ENCODE measurements at regions not wholly inside any gene's neighbourhood (a gene's known extent, or its start where the extent isn't known, plus 50 kb on each side); places are given as distances from the start of the nearest gene placed in this dataset.

DNA sequence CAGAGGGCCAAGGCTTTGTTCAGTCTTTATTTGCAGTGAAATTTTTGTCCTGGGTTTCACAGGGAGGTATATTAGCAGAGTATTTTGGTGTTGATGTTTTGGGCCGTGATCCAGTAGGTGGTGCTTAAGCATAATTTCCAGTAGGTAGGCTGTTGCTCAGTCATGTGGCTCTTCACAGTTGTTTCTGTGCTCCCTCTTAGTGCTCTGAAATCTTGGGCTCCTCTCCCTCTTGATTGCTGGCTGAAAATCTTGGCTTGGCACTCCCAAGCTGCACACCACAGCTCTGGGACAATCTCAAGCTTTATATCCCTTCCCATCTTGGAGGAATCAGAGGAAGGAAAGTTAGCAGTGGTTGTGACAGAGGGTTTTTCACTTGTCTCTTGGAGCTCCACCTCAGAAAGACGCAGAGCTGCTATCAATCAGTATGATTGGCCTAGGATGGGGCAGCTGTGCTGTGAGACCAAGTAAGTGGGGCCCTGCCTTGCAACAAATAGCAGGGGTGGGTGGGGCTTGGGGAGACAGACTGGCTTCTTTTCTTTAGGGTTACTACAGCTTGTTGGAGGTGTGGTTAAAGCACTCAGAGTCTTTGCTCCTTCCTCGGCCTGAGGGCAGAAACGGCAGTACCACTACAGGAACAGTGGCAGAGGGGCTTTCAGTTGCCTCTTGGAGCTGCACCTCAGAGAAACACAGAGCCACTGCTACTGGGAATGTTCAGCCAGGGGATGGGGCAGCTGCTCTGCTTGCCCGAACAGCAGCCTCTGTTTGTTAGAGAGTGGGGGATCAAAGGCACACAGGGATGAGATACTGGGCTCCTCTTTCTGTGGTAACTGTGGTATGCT is 627.0 kb downstream of the SI start:
- DNase-seq (no peak), ATAC-seq (ENCODE audit: low read depth in 2 of 2) (no peak)
- Histone ChIP-seq H3K27me3 (ENCODE audit: control insufficient read depth, insufficient read depth, low read length) (no peaks in the 10 kb centered on the region), H3K36me3 (ENCODE audit: control insufficient read depth, insufficient read depth, low read length) (no peaks in the 10 kb centered on the region), H3K9me3 (ENCODE audit: control insufficient read depth in 2 of 2, low read length in 2 of 2) (peaks cover 0 to 4% of the 10 kb centered on the region in 2 experiments), H3K4me1 (ENCODE audit: control insufficient read depth, insufficient read depth, low read length, poor library complexity, severe bottlenecking) (no peaks in the 10 kb centered on the region), H3K27ac (ENCODE audit: insufficient read depth, low read length, poor library complexity, severe bottlenecking) (no peak overlapping the region), H3K4me3 (ENCODE audit: low read depth, low read length) (no peak overlapping the region)
- no peaks in the 10 kb centered on the region for H3K36me3 Mint-ChIP-seq
- H3K4me3 Mint-ChIP-seq, result no peak overlapping the region
- peaks cover 7 to 35% (median 15%) of the 10 kb centered on the region in 7 donors for H3K9me3 Mint-ChIP-seq
- peaks cover 0 to 5% (median 0%) of the 10 kb centered on the region in 4 donors for H3K4me1 Mint-ChIP-seq
- H3K27me3 Mint-ChIP-seq, result no peaks in the 10 kb centered on the region
- no peak overlapping the region for H3K27ac Mint-ChIP-seq

DNA sequence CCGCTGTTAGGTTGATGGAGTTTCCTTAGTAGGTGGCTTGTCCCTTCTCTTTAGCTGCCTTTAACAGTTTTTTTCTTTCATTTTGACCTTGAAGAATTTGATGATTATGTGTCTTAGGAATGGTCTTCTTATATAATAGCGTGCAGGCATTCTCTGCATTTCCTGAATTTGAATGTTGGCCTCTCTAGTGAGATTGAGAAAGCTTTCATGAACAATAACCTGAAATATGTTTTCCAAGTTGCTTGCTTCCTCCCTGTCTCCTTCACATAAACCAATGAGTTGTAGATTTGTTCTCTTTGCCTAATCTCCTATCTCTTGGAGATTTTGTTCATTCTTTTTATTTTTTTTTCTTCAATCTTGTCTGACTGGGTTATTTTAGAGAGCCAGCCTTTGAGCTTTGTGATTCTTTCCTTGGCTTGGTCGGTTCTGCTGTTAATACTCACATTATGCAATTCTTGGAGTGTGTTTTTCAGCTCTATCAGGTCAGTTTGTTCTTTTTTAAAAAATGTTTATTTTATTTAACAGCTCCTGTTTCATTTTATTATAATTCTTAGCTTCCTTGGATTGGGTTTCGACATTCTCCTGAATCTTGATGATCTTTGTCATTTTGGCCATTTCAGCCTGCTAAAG is 627.9 kb downstream of the SI start:
- no peak overlapping the region for H3K27ac ChIP-seq (ENCODE audit: insufficient read depth, low read length, poor library complexity, severe bottlenecking)
- Mint-ChIP-seq H3K9me3 (peaks cover 10 to 39% (median 15%) of the 10 kb centered on the region in 7 donors), H3K4me1 (peaks cover 0 to 5% (median 0%) of the 10 kb centered on the region in 4 donors), H3K27me3 (no peaks in the 10 kb centered on the region), H3K27ac (no peak overlapping the region), H3K36me3 (no peaks in the 10 kb centered on the region), H3K4me3 (no peak overlapping the region)
- DNase-seq, result no peak
- peaks cover 0 to 4% of the 10 kb centered on the region in 2 experiments for H3K9me3 ChIP-seq (ENCODE audit: control insufficient read depth in 2 of 2, low read length in 2 of 2)
- no peaks in the 10 kb centered on the region for H3K27me3 ChIP-seq (ENCODE audit: control insufficient read depth, insufficient read depth, low read length)
- ATAC-seq (ENCODE audit: low read depth in 2 of 2), result no peak
- no peak overlapping the region for H3K4me3 ChIP-seq (ENCODE audit: low read depth, low read length)
- H3K36me3 ChIP-seq (ENCODE audit: control insufficient read depth, insufficient read depth, low read length), result no peaks in the 10 kb centered on the region
- H3K4me1 ChIP-seq (ENCODE audit: control insufficient read depth, insufficient read depth, low read length, poor library complexity, severe bottlenecking), result no peaks in the 10 kb centered on the region

DNA sequence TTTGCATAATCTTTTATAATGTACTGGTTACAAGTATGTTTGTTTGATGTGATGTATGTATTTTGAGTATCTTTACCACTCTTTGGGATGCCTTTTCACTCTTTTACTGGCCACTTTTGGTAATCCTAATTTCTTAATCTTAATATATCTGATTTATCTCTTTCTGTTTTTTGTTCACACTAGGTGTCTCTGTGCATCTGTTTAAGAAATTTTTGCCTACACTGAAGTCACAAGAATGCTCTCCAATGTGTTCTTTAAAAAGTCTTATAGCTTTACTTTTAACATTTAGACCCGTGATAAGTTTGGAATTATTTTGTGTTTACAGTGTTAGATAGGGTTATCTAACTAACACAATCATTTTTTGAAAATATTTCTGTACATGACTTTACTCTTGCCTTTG is 659.1 kb downstream of the SI start:
- no peak overlapping the region for H3K27ac ChIP-seq (ENCODE audit: insufficient read depth, low read length, poor library complexity, severe bottlenecking)
- Mint-ChIP-seq H3K27me3 (no peaks in the 10 kb centered on the region), H3K27ac (no peak overlapping the region), H3K9me3 (peaks cover 0 to 15% (median 11%) of the 10 kb centered on the region in 7 donors), H3K4me3 (no peak overlapping the region), H3K4me1 (no peaks in the 10 kb centered on the region), H3K36me3 (no peaks in the 10 kb centered on the region)
- no peak overlapping the region for H3K4me3 ChIP-seq (ENCODE audit: low read depth, low read length)
- peaks cover 0 to 4% of the 10 kb centered on the region in 2 experiments for H3K9me3 ChIP-seq (ENCODE audit: control insufficient read depth in 2 of 2, low read length in 2 of 2)
- ATAC-seq (ENCODE audit: low read depth in 2 of 2) (no peak), DNase-seq (no peak)
- H3K27me3 ChIP-seq (ENCODE audit: control insufficient read depth, insufficient read depth, low read length), result no peaks in the 10 kb centered on the region
- H3K36me3 ChIP-seq (ENCODE audit: control insufficient read depth, insufficient read depth, low read length), result no peaks in the 10 kb centered on the region
- H3K4me1 ChIP-seq (ENCODE audit: control insufficient read depth, insufficient read depth, low read length, poor library complexity, severe bottlenecking), result no peaks in the 10 kb centered on the region

DNA sequence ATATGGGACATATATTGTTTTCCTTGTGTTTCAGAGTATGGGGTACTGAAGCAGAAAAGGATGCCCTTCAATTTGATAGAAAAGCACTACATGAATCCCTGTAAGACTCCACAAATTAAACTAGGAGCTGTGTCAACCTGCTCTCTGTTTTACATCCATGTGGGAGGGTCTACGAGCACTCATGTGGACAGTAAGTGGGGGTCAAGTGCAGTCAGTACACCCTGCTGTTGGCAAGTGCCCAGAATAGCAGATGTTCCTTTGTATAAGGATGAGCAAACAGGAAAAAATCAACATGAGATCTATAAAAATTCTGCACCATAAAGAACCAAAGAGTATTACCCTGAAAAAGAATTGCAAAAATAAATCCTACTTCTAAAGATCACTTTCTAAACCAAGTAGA is 659.9 kb downstream of the SI start:
- Mint-ChIP-seq H3K4me3 (no peak overlapping the region), H3K36me3 (no peaks in the 10 kb centered on the region), H3K9me3 (peaks cover 0 to 18% (median 6%) of the 10 kb centered on the region in 7 donors), H3K27me3 (no peaks in the 10 kb centered on the region), H3K27ac (no peak overlapping the region), H3K4me1 (no peaks in the 10 kb centered on the region)
- Histone ChIP-seq H3K27ac (ENCODE audit: insufficient read depth, low read length, poor library complexity, severe bottlenecking) (no peak overlapping the region), H3K27me3 (ENCODE audit: control insufficient read depth, insufficient read depth, low read length) (no peaks in the 10 kb centered on the region), H3K4me3 (ENCODE audit: low read depth, low read length) (no peak overlapping the region), H3K36me3 (ENCODE audit: control insufficient read depth, insufficient read depth, low read length) (no peaks in the 10 kb centered on the region), H3K9me3 (ENCODE audit: control insufficient read depth in 2 of 2, low read length in 2 of 2) (peaks cover 0 to 4% of the 10 kb centered on the region in 2 experiments), H3K4me1 (ENCODE audit: control insufficient read depth, insufficient read depth, low read length, poor library complexity, severe bottlenecking) (no peaks in the 10 kb centered on the region)
- no peak for ATAC-seq (ENCODE audit: low read depth in 2 of 2)
- no peak for DNase-seq

DNA sequence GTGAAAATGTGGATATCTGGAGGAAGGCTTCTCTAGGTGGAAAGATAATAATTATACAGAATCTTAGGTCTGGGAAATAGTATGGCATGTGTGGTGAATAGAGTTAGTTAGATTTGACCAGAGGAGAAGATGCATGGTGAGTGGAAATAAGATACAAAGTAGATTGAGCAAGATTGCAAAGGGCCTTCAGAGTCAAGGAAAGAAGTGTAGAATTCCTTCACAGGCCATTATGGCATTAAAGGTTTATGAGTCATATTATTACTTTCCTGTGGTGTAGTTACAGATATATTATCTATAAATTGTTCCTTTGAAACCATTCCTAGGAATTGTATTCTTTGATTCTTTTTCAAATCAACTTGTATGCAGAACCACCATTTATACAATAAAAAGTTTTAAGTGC is 660.3 kb downstream of the SI start:
- H3K4me3 Mint-ChIP-seq, result no peak overlapping the region
- no peaks in the 10 kb centered on the region for H3K27me3 ChIP-seq (ENCODE audit: control insufficient read depth, insufficient read depth, low read length)
- H3K4me1 ChIP-seq (ENCODE audit: control insufficient read depth, insufficient read depth, low read length, poor library complexity, severe bottlenecking), result no peaks in the 10 kb centered on the region
- DNase-seq, result no peak
- no peaks in the 10 kb centered on the region for H3K36me3 ChIP-seq (ENCODE audit: control insufficient read depth, insufficient read depth, low read length)
- no peak overlapping the region for H3K27ac Mint-ChIP-seq
- no peak overlapping the region for H3K27ac ChIP-seq (ENCODE audit: insufficient read depth, low read length, poor library complexity, severe bottlenecking)
- H3K9me3 ChIP-seq (ENCODE audit: control insufficient read depth in 2 of 2, low read length in 2 of 2), result peaks cover 0 to 4% of the 10 kb centered on the region in 2 experiments
- no peaks in the 10 kb centered on the region for H3K36me3 Mint-ChIP-seq
- no peaks in the 10 kb centered on the region for H3K4me1 Mint-ChIP-seq
- no peak for ATAC-seq (ENCODE audit: low read depth in 2 of 2)
- H3K4me3 ChIP-seq (ENCODE audit: low read depth, low read length), result no peak overlapping the region
- H3K27me3 Mint-ChIP-seq, result no peaks in the 10 kb centered on the region
- H3K9me3 Mint-ChIP-seq, result peaks cover 0 to 18% (median 6%) of the 10 kb centered on the region in 7 donors

DNA sequence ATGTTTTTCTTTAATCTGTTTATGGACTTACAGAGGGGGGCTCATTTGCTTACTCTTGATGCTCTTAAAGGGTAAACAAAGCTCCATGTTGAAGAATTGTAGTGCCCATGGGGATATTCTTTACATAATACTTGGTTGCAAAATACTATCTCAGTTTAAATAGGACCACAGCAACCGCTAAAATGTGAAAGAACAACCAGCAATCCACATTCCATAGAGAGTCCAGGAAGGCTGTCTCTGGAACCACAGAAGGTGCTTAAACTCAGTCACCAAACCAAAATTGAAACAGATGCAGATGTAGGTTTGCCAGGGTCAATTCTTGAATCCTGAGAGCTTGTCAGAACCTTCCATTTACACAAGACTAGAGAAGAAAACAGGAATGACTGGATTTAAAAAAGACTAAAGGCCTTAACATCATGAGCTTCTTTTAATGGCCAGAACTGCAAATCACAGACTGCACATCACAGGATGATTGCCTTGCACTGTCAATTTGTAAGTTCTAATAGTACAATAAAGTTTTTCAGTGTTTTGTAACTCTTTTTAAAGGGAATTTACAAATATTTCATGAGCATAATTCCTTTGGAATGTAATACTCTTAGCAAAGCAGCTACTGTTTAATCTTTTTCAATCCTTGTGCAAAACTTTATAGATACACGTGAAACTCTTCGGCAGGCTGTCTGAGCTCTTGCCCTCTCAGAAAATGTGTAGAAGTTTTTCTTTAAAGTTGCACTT is 661.6 kb downstream of the SI start:
- Mint-ChIP-seq H3K4me1 (no peaks in the 10 kb centered on the region), H3K4me3 (no peak overlapping the region), H3K36me3 (no peaks in the 10 kb centered on the region), H3K27me3 (no peaks in the 10 kb centered on the region), H3K27ac (no peak overlapping the region), H3K9me3 (peaks cover 0 to 23% (median 6%) of the 10 kb centered on the region in 7 donors)
- DNase-seq (no peak), ATAC-seq (ENCODE audit: low read depth in 2 of 2) (no peak)
- H3K36me3 ChIP-seq (ENCODE audit: control insufficient read depth, insufficient read depth, low read length), result no peaks in the 10 kb centered on the region
- H3K27ac ChIP-seq (ENCODE audit: insufficient read depth, low read length, poor library complexity, severe bottlenecking), result no peak overlapping the region
- peaks cover 0 to 4% of the 10 kb centered on the region in 2 experiments for H3K9me3 ChIP-seq (ENCODE audit: control insufficient read depth in 2 of 2, low read length in 2 of 2)
- H3K4me1 ChIP-seq (ENCODE audit: control insufficient read depth, insufficient read depth, low read length, poor library complexity, severe bottlenecking), result no peaks in the 10 kb centered on the region
- no peaks in the 10 kb centered on the region for H3K27me3 ChIP-seq (ENCODE audit: control insufficient read depth, insufficient read depth, low read length)
- no peak overlapping the region for H3K4me3 ChIP-seq (ENCODE audit: low read depth, low read length)

DNA sequence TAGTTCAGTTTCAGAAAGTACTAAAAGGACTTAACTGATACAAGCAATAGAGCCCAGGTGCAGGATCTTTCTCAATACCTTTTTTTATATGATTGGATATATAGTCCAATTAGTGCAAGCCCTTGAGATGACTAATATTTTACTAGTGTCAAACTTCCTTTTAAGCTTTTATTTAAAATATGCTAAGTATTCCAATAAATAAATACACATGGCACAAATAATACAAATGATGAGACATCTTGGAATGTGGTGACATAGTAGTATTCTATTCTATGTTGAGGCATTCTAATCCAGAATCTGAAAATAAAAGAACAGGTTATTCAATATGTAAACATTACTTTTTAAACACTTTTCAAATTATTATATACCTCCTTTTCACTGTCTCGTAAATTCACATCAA is 670.0 kb downstream of the SI start:
- Mint-ChIP-seq H3K36me3 (no peaks in the 10 kb centered on the region), H3K27ac (no peak overlapping the region), H3K4me3 (no peak overlapping the region), H3K27me3 (no peaks in the 10 kb centered on the region), H3K4me1 (no peaks in the 10 kb centered on the region), H3K9me3 (peaks cover 0 to 21% (median 5%) of the 10 kb centered on the region in 7 donors)
- H3K27ac ChIP-seq (ENCODE audit: insufficient read depth, low read length, poor library complexity, severe bottlenecking), result no peak overlapping the region
- H3K4me3 ChIP-seq (ENCODE audit: low read depth, low read length), result no peak overlapping the region
- no peaks in the 10 kb centered on the region for H3K4me1 ChIP-seq (ENCODE audit: control insufficient read depth, insufficient read depth, low read length, poor library complexity, severe bottlenecking)
- no peaks in the 10 kb centered on the region for H3K36me3 ChIP-seq (ENCODE audit: control insufficient read depth, insufficient read depth, low read length)
- no peak for ATAC-seq (ENCODE audit: low read depth in 2 of 2)
- no peak for DNase-seq
- H3K27me3 ChIP-seq (ENCODE audit: control insufficient read depth, insufficient read depth, low read length), result no peaks in the 10 kb centered on the region
- peaks cover 0 to 3% of the 10 kb centered on the region in 2 experiments for H3K9me3 ChIP-seq (ENCODE audit: control insufficient read depth in 2 of 2, low read length in 2 of 2)

All from CD4-positive, CD25-positive, alpha-beta regulatory T cell (primary cell).